ENCODE measurements at regions not wholly inside any gene's neighbourhood (a gene's known extent, or its start where the extent isn't known, plus 50 kb on each side); places are given as distances from the start of the nearest gene placed in this dataset.
"Not testable (repeated sequence)": the region's sequence is repeated elsewhere in the genome, so short reads cannot be mapped to it uniquely, and the experiment has no call there.

DNA sequence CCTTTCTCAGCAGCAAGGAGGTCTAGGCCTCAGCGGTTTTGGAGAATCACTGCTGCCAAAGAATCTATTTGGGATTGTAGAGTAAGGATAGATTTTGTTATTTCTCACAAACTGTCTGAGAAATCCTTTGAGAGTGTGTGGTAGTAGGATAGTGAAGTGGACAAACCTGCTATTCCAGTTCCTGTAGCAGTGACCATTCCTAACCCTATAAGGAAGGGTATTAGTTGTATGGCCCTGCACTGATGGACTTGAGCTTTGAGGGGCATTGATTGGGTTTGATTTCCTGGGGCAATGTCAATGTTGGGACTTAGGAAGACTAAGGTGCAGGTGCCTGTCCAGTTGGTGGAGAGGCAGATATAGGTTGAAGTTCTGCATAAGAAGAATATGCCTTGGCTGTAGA is 93.6 kb upstream of the TERB2 start:
- not testable (repeated sequence) for H3K4me3 ChIP-seq; H3K36me3 ChIP-seq; DNase-seq; H3K4me1 ChIP-seq; H3K9me3 ChIP-seq (replicated peaks); H3K27me3 ChIP-seq; H3K27ac ChIP-seq

DNA sequence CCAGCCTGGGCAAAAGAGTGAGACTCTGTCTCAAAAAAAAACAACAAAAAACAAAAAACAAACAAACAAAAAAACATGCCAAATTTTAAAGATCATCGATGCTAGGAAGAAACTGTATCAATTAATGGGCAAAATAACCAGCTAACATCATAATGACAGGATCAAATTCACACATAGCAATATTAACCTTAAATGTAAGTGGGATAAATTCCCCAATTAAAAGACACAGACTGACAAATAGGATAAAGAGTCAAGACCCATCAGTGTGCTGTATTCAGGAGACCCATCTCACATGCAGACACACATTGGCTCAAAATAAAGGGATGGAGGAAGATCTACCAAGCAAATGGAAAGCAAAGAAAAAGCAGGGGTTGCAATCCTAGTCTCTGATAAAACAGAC is 88.4 kb upstream of the TERB2 start:
- H3K4me3 ChIP-seq; H3K27ac ChIP-seq; H3K27me3 ChIP-seq; H3K9me3 ChIP-seq (replicated peaks); H3K36me3 ChIP-seq; H3K4me1 ChIP-seq; DNase-seq: not testable (repeated sequence)

DNA sequence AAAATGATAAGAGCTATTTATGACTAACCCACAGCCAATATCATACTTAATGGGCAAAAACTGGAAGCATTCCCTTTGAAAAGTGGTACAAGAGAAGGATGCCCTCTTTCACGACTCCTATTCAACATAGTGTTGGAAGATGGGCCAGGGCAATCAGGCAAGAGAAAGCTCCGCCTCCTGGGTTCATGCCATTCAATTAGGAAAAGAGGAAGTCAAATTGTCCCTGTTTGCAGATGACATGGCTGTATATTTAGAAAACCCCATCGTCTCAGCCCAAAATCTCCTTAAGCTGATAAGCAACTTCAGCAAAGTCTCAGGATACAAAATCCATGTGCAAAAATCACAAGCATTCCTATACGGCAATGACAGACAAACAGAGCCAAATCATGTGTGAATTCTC is 86.4 kb upstream of the TERB2 start:
- not testable (repeated sequence) for H3K36me3 ChIP-seq; H3K4me3 ChIP-seq; H3K27ac ChIP-seq; H3K4me1 ChIP-seq; H3K27me3 ChIP-seq; DNase-seq; H3K9me3 ChIP-seq (replicated peaks)

DNA sequence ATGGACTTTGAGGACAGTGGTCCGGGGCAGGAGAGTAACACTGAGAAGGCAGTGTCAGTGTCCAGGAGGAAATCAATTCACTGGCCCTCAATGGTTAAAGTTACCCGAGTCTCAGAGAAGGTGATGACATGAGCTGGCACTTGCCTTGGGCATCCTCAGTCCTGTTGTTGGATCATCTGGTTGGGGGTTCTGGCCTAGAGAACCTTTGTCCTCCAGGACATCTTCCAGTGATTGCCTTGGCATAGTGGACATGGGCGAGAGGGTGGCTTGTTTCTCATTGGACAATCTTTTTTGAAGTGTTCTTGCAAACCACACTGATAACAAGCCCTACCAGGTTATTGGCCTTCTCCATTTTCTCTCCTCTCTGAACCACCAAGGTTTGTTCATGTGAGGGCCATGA is 83.4 kb upstream of the TERB2 start:
- Histone ChIP-seq H3K36me3 (no peaks in the 10 kb centered on the region), H3K4me3 (no peak overlapping the region), H3K9me3 (replicated peaks) (peaks cover 15% of the 10 kb centered on the region), H3K4me1 (no peaks in the 10 kb centered on the region), H3K27ac (no peak overlapping the region), H3K27me3 (no peaks in the 10 kb centered on the region)
- DNase-seq, result no peak

DNA sequence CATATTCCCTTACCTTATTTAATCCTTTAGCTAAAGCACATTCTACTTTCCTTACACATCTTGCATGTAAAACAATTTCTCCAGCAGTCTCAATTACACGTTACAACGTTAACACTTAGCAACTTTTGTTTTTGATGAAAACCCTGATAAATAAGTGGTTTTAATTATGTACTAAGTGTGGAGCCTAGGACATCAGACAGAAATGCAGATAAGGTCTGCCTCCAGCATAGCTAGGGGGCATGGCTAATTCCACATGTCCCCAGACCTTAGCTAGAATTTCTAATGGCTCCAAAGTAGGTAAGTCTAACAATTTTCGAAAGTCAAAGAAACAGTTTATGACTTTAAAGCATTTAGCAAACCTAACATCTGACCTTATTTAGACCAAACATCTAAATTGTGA is 77.4 kb upstream of the TERB2 start:
- H3K27me3 ChIP-seq, result no peaks in the 10 kb centered on the region
- H3K36me3 ChIP-seq, result no peaks in the 10 kb centered on the region
- no peak overlapping the region for H3K4me3 ChIP-seq
- H3K27ac ChIP-seq, result no peak overlapping the region
- H3K9me3 ChIP-seq (replicated peaks), result peaks cover 17% of the 10 kb centered on the region
- DNase-seq, result no peak
- H3K4me1 ChIP-seq, result peaks cover 19% of the 10 kb centered on the region

DNA sequence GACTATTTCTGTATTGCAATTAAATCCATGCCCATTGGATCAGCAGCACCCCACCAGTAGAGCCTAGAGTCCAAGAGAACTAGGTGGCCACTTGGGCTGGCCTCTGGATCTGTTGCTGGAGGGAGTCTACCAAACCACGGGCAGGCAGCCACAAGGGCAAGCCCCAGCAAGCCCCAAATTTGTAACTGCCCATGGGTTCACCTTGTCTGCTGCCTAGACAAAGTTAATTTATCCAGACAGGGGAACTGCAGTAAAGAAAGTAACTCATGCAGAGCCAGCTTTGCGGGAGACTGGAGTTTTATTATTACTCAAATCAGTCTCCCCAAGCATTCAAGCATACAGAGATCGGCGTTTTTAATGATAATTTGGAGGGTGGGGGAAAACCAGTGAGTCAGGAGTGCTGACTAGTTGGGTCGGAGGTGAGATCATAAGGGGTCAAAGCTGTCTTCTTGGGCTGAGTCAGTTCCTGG is 74.0 kb upstream of the TERB2 start:
- Histone ChIP-seq H3K4me1 (peaks cover 19% of the 10 kb centered on the region), H3K9me3 (replicated peaks) (peaks cover 4% of the 10 kb centered on the region; the same call in 1 of the 2 replicates), H3K27ac (peak overlapping the region; percentile 74), H3K27me3 (no peaks in the 10 kb centered on the region), H3K36me3 (no peaks in the 10 kb centered on the region), H3K4me3 (no peak overlapping the region)
- DNase-seq, result peak; percentile 30 to 49

DNA sequence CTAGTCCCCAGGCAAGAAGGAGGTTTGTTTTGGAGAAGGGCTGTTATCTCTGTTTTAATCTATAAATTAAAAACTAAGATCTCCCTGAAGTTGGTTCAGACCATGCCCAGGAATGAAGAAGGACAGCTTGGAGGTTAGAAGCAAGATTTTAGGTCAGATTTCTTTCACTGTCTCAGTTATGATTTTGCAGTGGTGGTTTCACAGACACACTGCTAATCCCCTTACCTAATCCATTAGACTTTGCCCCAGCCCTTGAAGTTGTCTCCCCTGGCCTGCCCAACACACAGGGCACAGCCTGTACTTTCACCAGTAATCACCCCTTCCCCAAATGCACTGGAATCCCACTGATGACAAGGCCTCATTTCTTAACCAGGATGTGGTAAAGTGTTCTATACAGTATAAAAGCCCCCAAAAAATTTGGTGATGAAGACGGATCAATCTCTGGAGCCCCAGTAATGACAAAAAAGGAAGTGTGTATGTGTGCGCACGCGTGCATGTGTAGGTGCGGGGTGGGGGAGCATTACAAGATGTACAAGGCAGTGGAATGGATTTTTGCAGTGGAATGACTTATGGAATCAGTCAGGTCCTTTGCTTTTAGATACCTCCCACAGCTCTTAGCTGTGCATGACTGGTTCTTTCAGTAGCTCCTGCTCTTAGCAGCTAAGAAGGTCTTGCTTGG is 73.1 kb upstream of the TERB2 start:
- H3K27me3 ChIP-seq, result no peaks in the 10 kb centered on the region
- DNase-seq, result peak; percentile 61 to 71
- peak overlapping the region; percentile 74 for H3K27ac ChIP-seq
- H3K9me3 ChIP-seq (replicated peaks), result no peaks in the 10 kb centered on the region; the same call in 1 of the 2 replicates
- H3K4me1 ChIP-seq, result peaks cover 19% of the 10 kb centered on the region
- H3K4me3 ChIP-seq, result no peak overlapping the region
- no peaks in the 10 kb centered on the region for H3K36me3 ChIP-seq

DNA sequence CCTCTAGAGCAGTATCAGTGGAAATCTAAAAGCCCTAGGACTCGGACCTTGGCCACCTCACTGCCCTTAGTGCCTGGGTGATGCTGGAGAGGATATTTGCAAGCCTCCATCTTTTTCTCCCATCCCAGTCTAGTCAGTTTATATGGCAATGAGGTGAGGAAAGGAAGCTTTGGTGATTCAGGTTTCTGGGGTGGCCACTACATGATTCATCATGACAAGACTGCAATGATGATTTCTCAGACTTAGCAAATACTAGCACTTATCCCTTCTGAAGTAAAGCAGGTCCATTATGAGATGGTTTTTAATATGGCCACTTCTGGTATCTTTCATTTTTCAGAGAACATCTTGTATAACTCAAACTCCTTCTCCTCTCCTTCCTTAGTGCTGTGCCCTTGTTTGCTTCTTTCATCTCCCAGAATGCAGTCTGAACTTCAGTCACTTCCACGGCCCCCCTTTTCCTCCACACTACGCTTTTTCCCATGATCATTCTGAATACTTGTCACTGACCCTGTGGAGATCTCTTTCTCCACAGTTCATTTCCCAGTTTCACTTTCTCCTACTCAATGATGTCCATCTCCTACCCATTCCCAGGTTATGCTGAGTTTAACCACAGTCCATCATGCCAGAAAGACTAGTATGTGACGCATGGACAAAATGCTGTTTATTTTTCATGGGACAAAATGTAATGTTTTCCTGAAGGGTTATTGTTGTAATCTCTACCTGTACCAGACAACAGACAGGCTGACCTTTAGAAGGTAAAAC is 57.4 kb upstream of the TERB2 start:
- not testable (repeated sequence) for H3K36me3 ChIP-seq; H3K27me3 ChIP-seq; H3K4me3 ChIP-seq; H3K27ac ChIP-seq; H3K9me3 ChIP-seq (replicated peaks); DNase-seq; H3K4me1 ChIP-seq

DNA sequence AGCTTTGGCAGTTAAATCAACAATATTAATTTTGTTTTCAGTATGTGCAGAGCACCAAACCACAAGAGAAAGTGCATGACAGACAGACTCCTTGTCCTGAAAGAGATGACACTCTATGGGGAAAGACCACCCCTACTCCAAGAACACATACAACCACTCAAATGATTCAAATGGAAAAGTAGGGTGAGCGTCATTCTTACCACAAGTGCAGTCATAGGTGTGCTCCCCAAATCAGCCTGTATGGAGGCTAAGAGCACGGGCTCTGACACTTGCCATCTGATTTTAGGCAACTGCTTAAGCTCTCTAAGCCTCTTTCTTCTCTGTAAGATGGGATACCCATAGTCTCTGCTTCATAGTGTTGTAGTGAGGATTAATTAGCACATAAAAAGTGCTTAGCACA is 56.7 kb upstream of the TERB2 start:
- not testable (repeated sequence) for DNase-seq

DNA sequence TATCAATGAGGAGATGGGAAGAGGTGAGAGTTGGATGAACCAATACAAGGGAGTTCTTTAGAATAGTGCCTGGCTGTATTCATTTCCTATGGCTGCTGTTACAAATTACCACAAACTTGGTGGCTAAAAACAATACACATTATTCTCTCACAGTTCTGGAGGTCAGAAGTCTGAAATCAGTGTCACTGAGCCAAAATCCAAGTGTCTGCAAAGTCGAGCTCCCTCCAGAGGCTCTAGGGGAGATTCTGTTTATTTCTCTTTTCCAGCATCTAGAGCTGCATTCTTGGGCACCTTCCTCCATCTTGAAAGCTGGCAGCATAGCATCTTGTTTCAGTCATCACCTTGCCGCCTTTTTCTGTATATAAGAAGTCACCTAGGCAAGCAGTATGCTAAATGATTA is 55.7 kb upstream of the TERB2 start:
- H3K27me3 ChIP-seq, H3K4me1 ChIP-seq, DNase-seq: not testable (repeated sequence)

More for the DNA sequence above, 56.7 kb upstream of the TERB2 start:
- not testable (repeated sequence) for H3K36me3 ChIP-seq; H3K4me3 ChIP-seq; H3K27ac ChIP-seq; H3K27me3 ChIP-seq; H3K9me3 ChIP-seq (replicated peaks); H3K4me1 ChIP-seq

DNA sequence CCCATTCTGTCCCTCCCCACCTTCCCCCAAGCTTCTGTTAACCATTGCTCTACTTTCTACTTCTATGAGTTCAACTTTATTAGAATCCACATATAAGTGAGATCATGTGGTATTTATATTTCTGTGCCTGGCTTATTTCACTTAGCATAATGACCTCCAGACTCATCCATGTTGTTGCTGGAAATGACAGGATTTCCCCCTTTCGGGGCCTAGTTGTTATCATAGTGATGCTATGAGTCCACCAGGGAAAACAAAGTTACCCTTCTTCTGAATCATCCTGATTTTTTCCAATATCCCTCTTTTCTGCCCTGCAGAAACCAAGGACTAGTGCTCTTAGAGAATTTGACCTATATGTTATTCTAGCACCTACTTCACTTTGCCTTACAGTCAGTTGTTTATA is 53.2 kb upstream of the TERB2 start:
- not testable (repeated sequence) for H3K4me1 ChIP-seq; H3K27me3 ChIP-seq; DNase-seq; H3K9me3 ChIP-seq (replicated peaks); H3K4me3 ChIP-seq; H3K27ac ChIP-seq; H3K36me3 ChIP-seq

More for the DNA sequence above, 55.7 kb upstream of the TERB2 start:
- not testable (repeated sequence) for H3K27ac ChIP-seq; H3K9me3 ChIP-seq (replicated peaks); H3K36me3 ChIP-seq; H3K4me3 ChIP-seq

DNA sequence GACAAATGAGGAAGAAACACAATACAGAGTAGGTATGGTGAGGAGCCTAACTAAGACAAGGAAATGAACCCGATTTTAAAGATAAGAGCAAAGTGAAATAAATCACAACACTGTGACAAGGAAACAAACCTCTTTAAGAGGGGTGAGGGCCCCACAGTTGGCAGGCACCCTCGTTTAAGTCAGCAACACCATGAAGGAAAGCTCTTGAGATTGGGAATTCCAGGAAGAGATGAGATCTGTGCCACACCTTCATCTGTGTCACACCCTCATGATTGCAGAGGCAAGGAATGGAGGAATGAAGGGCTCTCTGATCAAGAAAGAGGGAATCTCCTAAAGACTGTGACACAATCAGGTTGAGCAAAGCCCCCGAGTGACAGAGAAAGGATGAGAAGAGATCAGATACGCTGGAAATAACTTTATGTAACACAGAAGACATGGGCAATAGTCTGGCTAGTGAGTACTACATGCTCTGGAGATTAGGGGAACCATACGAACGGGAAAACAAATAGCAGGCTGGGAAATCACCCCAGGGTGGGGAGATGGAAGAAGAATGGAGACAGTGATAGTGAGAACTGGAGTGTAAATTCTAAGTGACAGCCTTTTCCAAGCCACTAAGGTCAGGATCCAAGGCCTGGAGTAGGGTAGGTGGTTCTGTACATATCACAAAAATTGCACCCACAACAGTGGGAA is 51.7 kb upstream of the TERB2 start:
- not testable (repeated sequence) for H3K9me3 ChIP-seq (replicated peaks); H3K27me3 ChIP-seq; H3K36me3 ChIP-seq; H3K27ac ChIP-seq; H3K4me1 ChIP-seq; H3K4me3 ChIP-seq; DNase-seq

Measured in SJCRH30 (cell line).